ENCODE measurements at regions not wholly inside any gene's neighbourhood (a gene's known extent, or its start where the extent isn't known, plus 50 kb on each side); places are given as distances from the start of the nearest gene placed in this dataset.
"Not testable (repeated sequence)": the region's sequence is repeated elsewhere in the genome, so short reads cannot be mapped to it uniquely, and the experiment has no call there.

DNA sequence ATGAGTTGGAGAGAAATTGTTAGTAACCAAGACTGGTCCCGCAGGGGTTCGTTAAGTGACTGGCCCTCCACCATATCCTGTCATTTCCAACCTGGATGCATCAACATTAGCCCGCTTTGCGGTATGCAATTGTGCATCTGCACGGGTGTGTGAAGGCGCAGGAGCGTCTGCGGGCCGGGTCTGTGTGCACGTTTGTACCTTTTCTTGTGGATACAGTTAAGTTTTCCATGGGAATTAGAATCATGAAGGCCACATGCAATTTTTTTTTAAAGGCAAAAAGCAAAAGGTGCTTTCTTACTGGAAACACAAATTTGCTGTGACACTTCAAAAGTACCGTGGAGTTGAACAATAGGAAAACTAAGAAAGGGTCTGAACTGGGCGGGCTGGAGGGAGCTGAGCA, 355.4 kb upstream of the ZFHX3 start:
- H3K27ac ChIP-seq, result no peak overlapping the region

GRCh38 chr16:73400951-73401350, 353.0 kb upstream of the ZFHX3 start:
- H3K27me3 ChIP-seq, result no peaks in the 10 kb centered on the region
- no peaks in the 10 kb centered on the region for H3K9me3 ChIP-seq (ENCODE audit: low read depth)
- no peaks in the 10 kb centered on the region for H3K36me3 ChIP-seq (replicated peaks; ENCODE audit: insufficient read depth, low read depth)
- no peak overlapping the region for H3K4me3 ChIP-seq
- no peaks in the 10 kb centered on the region for H3K79me2 ChIP-seq
- DNase-seq (ENCODE audit: low spot score), result no peak
- H3K4me1 ChIP-seq (ENCODE audit: insufficient read depth), result peaks cover 8% of the 10 kb centered on the region
- no peak overlapping the region for H3K27ac ChIP-seq
- H3K4me2 ChIP-seq, result no peak overlapping the region
- H3K9me2 ChIP-seq (replicated peaks; ENCODE audit: insufficient read depth), result no peaks in the 10 kb centered on the region
- no peak overlapping the region for H2AFZ ChIP-seq
- TF ChIP-seq EZH2phosphoT487 (IDR thresholded peaks at IDR 0.05; ENCODE audit: low read depth, severe bottlenecking, unreplicated experiment), result no peak
- TF ChIP-seq, protein P1, sequence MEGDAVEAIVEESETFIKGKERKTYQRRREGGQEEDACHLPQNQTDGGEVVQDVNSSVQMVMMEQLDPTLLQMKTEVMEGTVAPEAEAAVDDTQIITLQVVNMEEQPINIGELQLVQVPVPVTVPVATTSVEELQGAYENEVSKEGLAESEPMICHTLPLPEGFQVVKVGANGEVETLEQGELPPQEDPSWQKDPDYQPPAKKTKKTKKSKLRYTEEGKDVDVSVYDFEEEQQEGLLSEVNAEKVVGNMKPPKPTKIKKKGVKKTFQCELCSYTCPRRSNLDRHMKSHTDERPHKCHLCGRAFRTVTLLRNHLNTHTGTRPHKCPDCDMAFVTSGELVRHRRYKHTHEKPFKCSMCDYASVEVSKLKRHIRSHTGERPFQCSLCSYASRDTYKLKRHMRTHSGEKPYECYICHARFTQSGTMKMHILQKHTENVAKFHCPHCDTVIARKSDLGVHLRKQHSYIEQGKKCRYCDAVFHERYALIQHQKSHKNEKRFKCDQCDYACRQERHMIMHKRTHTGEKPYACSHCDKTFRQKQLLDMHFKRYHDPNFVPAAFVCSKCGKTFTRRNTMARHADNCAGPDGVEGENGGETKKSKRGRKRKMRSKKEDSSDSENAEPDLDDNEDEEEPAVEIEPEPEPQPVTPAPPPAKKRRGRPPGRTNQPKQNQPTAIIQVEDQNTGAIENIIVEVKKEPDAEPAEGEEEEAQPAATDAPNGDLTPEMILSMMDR (IDR thresholded peaks at IDR 0.05; ENCODE audit: poor library complexity), result no peak
- TF ChIP-seq EZH2 (IDR thresholded peaks at IDR 0.05; ENCODE audit: borderline replicate concordance), result no peak
- WGBS (ENCODE audit: low lambda C conversion rate, missing lambda C conversion rate), result 94% methylated on average over 10 of the region's 10 CpGs
- H4K20me1 ChIP-seq (ENCODE audit: insufficient read depth, poor library complexity, severe bottlenecking), result no peaks in the 10 kb centered on the region

More for the DNA sequence above, 355.4 kb upstream of the ZFHX3 start:
- no peaks in the 10 kb centered on the region for H3K79me2 ChIP-seq
- no peak overlapping the region for H3K4me3 ChIP-seq
- no peak overlapping the region for H2AFZ ChIP-seq
- no peaks in the 10 kb centered on the region for H3K36me3 ChIP-seq (replicated peaks; ENCODE audit: insufficient read depth, low read depth)
- no peaks in the 10 kb centered on the region for H3K9me2 ChIP-seq (replicated peaks; ENCODE audit: insufficient read depth)
- WGBS (ENCODE audit: low lambda C conversion rate, missing lambda C conversion rate), result 95% methylated on average over 12 of the region's 12 CpGs
- no peaks in the 10 kb centered on the region for H4K20me1 ChIP-seq (ENCODE audit: insufficient read depth, poor library complexity, severe bottlenecking)
- TF ChIP-seq EZH2 (IDR thresholded peaks at IDR 0.05; ENCODE audit: borderline replicate concordance), result no peak
- TF ChIP-seq, protein P1 (IDR thresholded peaks at IDR 0.05; ENCODE audit: poor library complexity), result no peak
- TF ChIP-seq EZH2phosphoT487 (IDR thresholded peaks at IDR 0.05; ENCODE audit: low read depth, severe bottlenecking, unreplicated experiment), result no peak
- DNase-seq (ENCODE audit: low spot score), result no peak
- H3K9me3 ChIP-seq (ENCODE audit: low read depth), result no peaks in the 10 kb centered on the region
- no peaks in the 10 kb centered on the region for H3K27me3 ChIP-seq
- H3K4me1 ChIP-seq (ENCODE audit: insufficient read depth), result peaks cover 19% of the 10 kb centered on the region
- no peak overlapping the region for H3K4me2 ChIP-seq

DNA sequence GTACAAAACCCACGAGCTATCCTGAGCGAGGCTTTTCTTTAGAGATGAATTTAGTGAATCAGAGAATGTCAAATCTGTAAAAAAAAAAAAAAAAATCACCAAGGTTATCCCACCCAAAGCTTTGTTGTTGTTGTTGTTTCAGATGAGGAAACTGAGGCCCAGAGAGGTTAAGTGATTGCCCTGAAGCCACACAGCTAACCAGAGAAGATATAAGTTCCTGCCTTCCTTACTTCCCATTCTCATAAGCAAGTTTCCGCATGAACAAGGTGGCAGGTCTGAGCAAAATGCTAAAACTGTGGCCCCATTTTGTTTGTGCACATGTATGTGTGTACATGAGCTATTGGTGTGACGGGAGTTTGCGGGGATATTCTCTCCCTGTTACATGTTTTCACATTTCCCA, 352.1 kb upstream of the ZFHX3 start:
- no peaks in the 10 kb centered on the region for H3K36me3 ChIP-seq (replicated peaks; ENCODE audit: insufficient read depth, low read depth)
- 94% methylated on average over 5 of the region's 5 CpGs for WGBS (ENCODE audit: low lambda C conversion rate, missing lambda C conversion rate)
- no peak for DNase-seq (ENCODE audit: low spot score)
- no peaks in the 10 kb centered on the region for H3K79me2 ChIP-seq
- no peaks in the 10 kb centered on the region for H3K9me2 ChIP-seq (replicated peaks; ENCODE audit: insufficient read depth)
- no peak overlapping the region for H2AFZ ChIP-seq
- H4K20me1 ChIP-seq (ENCODE audit: insufficient read depth, poor library complexity, severe bottlenecking), result no peaks in the 10 kb centered on the region
- no peaks in the 10 kb centered on the region for H3K9me3 ChIP-seq (ENCODE audit: low read depth)
- TF ChIP-seq, protein P1 (IDR thresholded peaks at IDR 0.05; ENCODE audit: poor library complexity), result no peak
- TF ChIP-seq EZH2 (IDR thresholded peaks at IDR 0.05; ENCODE audit: borderline replicate concordance) (no peak), EZH2phosphoT487 (IDR thresholded peaks at IDR 0.05; ENCODE audit: low read depth, severe bottlenecking, unreplicated experiment) (no peak)
- H3K27ac ChIP-seq, result no peak overlapping the region
- no peaks in the 10 kb centered on the region for H3K27me3 ChIP-seq
- no peaks in the 10 kb centered on the region for H3K4me1 ChIP-seq (ENCODE audit: insufficient read depth)
- no peak overlapping the region for H3K4me3 ChIP-seq
- H3K4me2 ChIP-seq, result no peak overlapping the region

DNA sequence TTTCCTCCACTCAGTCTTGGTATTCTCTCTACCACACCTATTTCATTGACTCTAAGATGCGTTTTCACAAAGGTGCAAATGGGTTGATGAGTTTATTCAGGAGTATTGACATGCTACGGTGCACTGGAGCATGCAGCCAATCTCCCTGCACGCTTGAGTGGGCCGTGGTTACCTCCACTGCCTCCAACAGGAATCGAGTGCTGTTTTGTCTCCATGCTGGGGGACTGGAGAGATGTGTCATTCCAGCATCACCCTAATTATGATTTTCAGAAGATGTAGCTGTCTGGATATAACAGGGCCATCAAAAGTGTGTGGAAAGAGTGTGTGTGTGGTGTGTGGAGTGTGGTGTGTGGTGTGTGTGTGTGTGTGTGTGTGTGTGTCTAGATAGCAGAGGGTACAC, 351.6 kb upstream of the ZFHX3 start:
- 94% methylated on average over 5 of the region's 5 CpGs for WGBS (ENCODE audit: low lambda C conversion rate, missing lambda C conversion rate)
- Histone ChIP-seq H3K4me1 (ENCODE audit: insufficient read depth) (no peaks in the 10 kb centered on the region), H3K9me3 (ENCODE audit: low read depth) (no peaks in the 10 kb centered on the region), H3K4me3 (no peak overlapping the region), H3K79me2 (no peaks in the 10 kb centered on the region), H3K27me3 (no peaks in the 10 kb centered on the region), H3K9me2 (replicated peaks; ENCODE audit: insufficient read depth) (no peaks in the 10 kb centered on the region), H3K4me2 (no peak overlapping the region), H3K36me3 (replicated peaks; ENCODE audit: insufficient read depth, low read depth) (no peaks in the 10 kb centered on the region), H3K27ac (no peak overlapping the region), H2AFZ (no peak overlapping the region), H4K20me1 (ENCODE audit: insufficient read depth, poor library complexity, severe bottlenecking) (no peaks in the 10 kb centered on the region)
- no peak for DNase-seq (ENCODE audit: low spot score)
- TF ChIP-seq, protein P1 (IDR thresholded peaks at IDR 0.05; ENCODE audit: poor library complexity), result no peak
- no peak for TF ChIP-seq EZH2phosphoT487 (IDR thresholded peaks at IDR 0.05; ENCODE audit: low read depth, severe bottlenecking, unreplicated experiment)
- TF ChIP-seq EZH2 (IDR thresholded peaks at IDR 0.05; ENCODE audit: borderline replicate concordance), result no peak

- not testable (repeated sequence) for H3K9me2 ChIP-seq (replicated peaks; ENCODE audit: insufficient read depth); H3K27me3 ChIP-seq; H2AFZ ChIP-seq; H3K36me3 ChIP-seq (replicated peaks; ENCODE audit: insufficient read depth, low read depth); H3K79me2 ChIP-seq; H3K9me3 ChIP-seq (ENCODE audit: low read depth); DNase-seq (ENCODE audit: low spot score); H3K4me3 ChIP-seq; H3K4me2 ChIP-seq; H3K4me1 ChIP-seq (ENCODE audit: insufficient read depth); H3K27ac ChIP-seq; H4K20me1 ChIP-seq (ENCODE audit: insufficient read depth, poor library complexity, severe bottlenecking)
- 100% methylated on average over 1 of the region's 1 CpG for WGBS (ENCODE audit: low lambda C conversion rate, missing lambda C conversion rate)
These were observed 350.7 kb upstream of the ZFHX3 start for GRCh38 chr16:73398604-73399003.
